K562 (cell line): ENCODE measurements at regions not wholly inside any gene's neighbourhood (a gene's known extent, or its start where the extent isn't known, plus 50 kb on each side); places are given as distances from the start of the nearest gene placed in this dataset.

Source experiments
- ATAC-seq: fragments of 200-7000 bp; cut with Tn5 transposase; 3 replicates; pipeline ENCODE4 v1.9.1; 2020; ENCODE audit warnings: moderate library complexity
- BruUV-seq: library from RNA; stranded (reverse); fragments of 400-500 nt; replicated peaks from 2 replicates; lab custom pipeline; 2021; lab: Mats Ljungman, UMichigan
- CTCF ChIA-PET: fragments of 300-600 bp; formaldehyde crosslinking; extraction: SDS; loops from one replicate; lab custom pipeline; 2021; ENCODE audit warnings: low intra/inter-chr PET ratio; lab: Yijun Ruan, JAX
- POLR2A ChIA-PET: fragments of 300-600, 350-650 bp; sonication (Branson Sonifier 250); formaldehyde crosslinking; extraction: SDS; loops from one replicate; lab custom pipeline; 2021; ENCODE audit warnings: antibody characterized with exemption, inconsistent platforms; lab: Yijun Ruan, JAX
- DNase-seq, 4 experiments: peaks; one replicate each; pipeline versions ENCODE4 v3.0.0 to v3.0.0-alpha.2; 2011 to 2018; ENCODE audit warnings: low spot score in 3 of 4, mixed read lengths in 3 of 4; ENCODE audit errors: extremely low read depth in 1 of 4
- FAIRE-seq: peaks from 2 replicates; lab custom pipeline; 2011; peaks lifted over from hg19 to GRCh38; lab: Jason Lieb, UNC
- H2AFZ ChIP-seq: 2 replicates; pipeline ENCODE4 v1.6.0; 2011; ENCODE audit warnings: low read depth, low read length, control low read depth, inconsistent platforms
- H3K27ac ChIP-seq: fragments of 200-600 bp; 3 replicates; pipeline ENCODE4 v1.8.0; 2011; ENCODE audit warnings: low read depth, mild to moderate bottlenecking, control low read depth, inconsistent platforms, low read length, moderate library complexity, mixed read lengths; ENCODE audit errors: extremely low read depth
- H3K27me3 ChIP-seq, 2 experiments: fragments of 300-600 bp in 1 of 2; 2 replicates in 1 of 2; 3 replicates in 1 of 2; pipeline versions ENCODE4 v1.6.0 to v1.8.0; 2011; ENCODE audit warnings: inconsistent platforms in 2 of 2, low read length in 2 of 2, mild to moderate bottlenecking in 1 of 2, mixed read lengths in 1 of 2, moderate library complexity in 1 of 2; ENCODE audit not compliant: control insufficient read depth in 2 of 2, insufficient read depth in 2 of 2
- H3K36me3 ChIP-seq: fragments of 300-600 bp; 3 replicates; pipeline ENCODE4 v1.8.0; 2011; ENCODE audit warnings: mild to moderate bottlenecking, low read length, inconsistent platforms; ENCODE audit not compliant: control insufficient read depth, insufficient read depth
- H3K4me1 ChIP-seq, 2 experiments: fragments of 200-600 bp in 1 of 2; replicated peaks in 1 of 2; 2 replicates in 1 of 2; 3 replicates in 1 of 2; pipeline versions ENCODE4 v1.5.1 to v1.8.0; 2011; ENCODE audit warnings: inconsistent platforms in 2 of 2, low read length in 2 of 2, mild to moderate bottlenecking in 1 of 2, mixed read lengths in 1 of 2, moderate library complexity in 1 of 2; ENCODE audit not compliant: control insufficient read depth in 2 of 2, insufficient read depth in 2 of 2
- H3K4me2 ChIP-seq: 2 replicates; pipeline ENCODE4 v1.6.1; 2011; ENCODE audit warnings: low read length, control low read depth, inconsistent platforms, mixed read lengths; ENCODE audit not compliant: insufficient read depth
- H3K4me3 ChIP-seq: fragments of 200-600 bp; sonication (generic), shearing (Covaris generic); 2 replicates; pipeline ENCODE4 v1.5.1; 2016; ENCODE audit warnings: control low read depth, inconsistent platforms
- H3K79me2 ChIP-seq: fragments of 200-600 bp; 3 replicates; pipeline ENCODE4 v1.8.0; 2011; ENCODE audit warnings: low read length, inconsistent platforms; ENCODE audit not compliant: control insufficient read depth, insufficient read depth
- H3K9ac ChIP-seq, 2 experiments: 2 replicates each; pipeline versions ENCODE4 v1.6.0 to v1.6.1; 2011; ENCODE audit warnings: low read depth in 2 of 2, low read length in 2 of 2, control low read depth in 1 of 2, inconsistent platforms in 1 of 2, mild to moderate bottlenecking in 1 of 2, mixed read lengths in 1 of 2; ENCODE audit not compliant: insufficient read depth in 1 of 2
- H3K9me1 ChIP-seq: one replicate; pipeline ENCODE4 v1.6.0; 2011; ENCODE audit warnings: inconsistent platforms, mild to moderate bottlenecking, low read length, moderate library complexity; ENCODE audit not compliant: control insufficient read depth, insufficient read depth
- H3K9me3 ChIP-seq: replicated peaks from 2 replicates; pipeline ENCODE4 v1.5.1; 2011; ENCODE audit warnings: low read depth, low read length, inconsistent platforms; ENCODE audit not compliant: control insufficient read depth, insufficient read depth
- H4K20me1 ChIP-seq: replicated peaks from 2 replicates; pipeline ENCODE4 v1.6.1; 2011; ENCODE audit warnings: low read length, inconsistent platforms, mixed read lengths; ENCODE audit not compliant: control insufficient read depth, insufficient read depth
- CTCF ChIP-seq, 3 experiments: IDR thresholded peaks in 2 of 3; conservative IDR thresholded peaks in 1 of 3; 2 replicates each; pipeline ENCODE4 v1.5.1; 2011 to 2012; ENCODE audit warnings: low read length in 3 of 3, mild to moderate bottlenecking in 3 of 3, control low read depth in 2 of 3, improper control_type of control experiment in 1 of 3, inconsistent platforms in 1 of 3, low read depth in 1 of 3, mixed read lengths in 1 of 3, moderate library complexity in 1 of 3; ENCODE audit not compliant: insufficient read depth in 2 of 3
- E2F4 ChIP-seq: sonication (generic); formaldehyde crosslinking; IDR thresholded peaks from 2 replicates; pipeline ENCODE4 v1.8.0; 2022; ENCODE audit warnings: mild to moderate bottlenecking, low read depth, missing genetic modification reagents
- STAT5A ChIP-seq: IDR thresholded peaks from 2 replicates; pipeline ENCODE4 v1.6.1; 2012; ENCODE audit warnings: low read length, inconsistent platforms, borderline replicate concordance
- ZFX ChIP-seq: sonication (generic); formaldehyde crosslinking; IDR thresholded peaks from 2 replicates; pipeline ENCODE4 v1.8.0; 2022; ENCODE audit warnings: mild to moderate bottlenecking, missing genetic modification reagents, moderate library complexity
- ZNF274 ChIP-seq: IDR thresholded peaks from 2 replicates; pipeline ENCODE4 v1.6.1; 2011; ENCODE audit warnings: low read depth, mild to moderate bottlenecking, low read length, moderate library complexity, borderline replicate concordance
- WGBS: fragments of 100-300 bp; shearing (Covaris generic); methylation state at CpG from one replicate; pipeline ENCODE4 v1.1.6; 2016; ENCODE audit warnings: low coverage, mixed read lengths; ENCODE audit not compliant: insufficient coverage; ENCODE audit errors: missing lambda C conversion rate; 5-methylcytosine and 5-hydroxymethylcytosine counted together
- in situ Hi-C: fragments of 300-500 bp; cut with MboI; formaldehyde crosslinking; loops from 4 replicates; pipeline ENCODE4 v1.15.0; 2018; ENCODE audit warnings: inconsistent platforms, mixed read lengths
- intact Hi-C: fragments of 100-400 bp; cut with micrococcal nuclease; formaldehyde crosslinking; loops from 2 replicates; pipeline ENCODE4 v1.14.2; 2022

DNA sequence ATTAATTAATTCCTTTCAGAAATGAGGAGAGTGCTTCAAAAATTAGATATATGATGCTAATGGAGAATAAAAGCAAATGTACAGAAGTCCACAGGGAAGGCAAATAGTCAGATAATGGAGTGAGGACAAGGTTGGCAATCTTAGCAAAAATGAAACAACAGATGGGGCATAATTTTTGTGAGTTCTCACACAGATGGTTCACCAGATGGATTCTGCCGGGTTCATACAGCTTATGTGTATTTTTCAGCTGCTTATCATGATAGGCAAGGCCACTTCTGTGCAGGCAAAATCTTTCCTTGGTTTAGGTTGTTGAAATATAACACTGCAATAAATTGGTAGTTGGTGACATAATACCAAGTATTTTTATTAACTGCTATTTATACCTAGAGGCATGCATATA is 1539.0 kb upstream of the IGFBP7 start:
- ChIA-PET CTCF (no interaction called here), POLR2A (no interaction called here)
- H4K20me1 ChIP-seq: no peaks in the 10 kb centered on the region
- DNase-seq (no peak), ATAC-seq (no peak), FAIRE-seq (no peak)
- TF ChIP-seq CTCF (IDR thresholded peaks at IDR 0.05 in 2 of 3, conservative IDR thresholded peaks at IDR 0.05 in 1 of 3; ENCODE audit: insufficient read depth in 2 of 3, low read depth in 1 of 3, low read length in 3 of 3): no peak
- no peak for TF ChIP-seq ZNF274
- no peak for TF ChIP-seq E2F4 (CRISPR knock-in tag)
- no peak for TF ChIP-seq STAT5A
- no peak for TF ChIP-seq ZFX (CRISPR knock-in tag)
- in situ Hi-C loops (no loop called here), intact Hi-C loops (no loop called here)
- no peaks in the 10 kb centered on the region for H3K36me3 ChIP-seq
- no peaks in the 10 kb centered on the region for H3K79me2 ChIP-seq
- H3K27me3 ChIP-seq: no peaks in the 10 kb centered on the region
- no peaks in the 10 kb centered on the region for H3K4me1 ChIP-seq
- H3K27ac ChIP-seq: no peak overlapping the region
- no peaks in the 10 kb centered on the region for H3K9me1 ChIP-seq
- WGBS: 10% methylated on average over 1 of the region's 1 CpG
- H3K9me3 ChIP-seq: peaks cover under 1% of the 10 kb centered on the region
- no peak overlapping the region for H3K4me2 ChIP-seq
- no peak overlapping the region for H2AFZ ChIP-seq
- H3K9ac ChIP-seq: no peak overlapping the region
- H3K4me3 ChIP-seq: no peak overlapping the region
- no TSS peak for BruUV-seq
